Mesendoderm (in vitro differentiated cells): ENCODE measurements at regions not wholly inside any gene's neighbourhood (a gene's known extent, or its start where the extent isn't known, plus 50 kb on each side); places are given as distances from the start of the nearest gene placed in this dataset.

Source experiments
- DNase-seq: peaks from one replicate; pipeline ENCODE4 v3.0.0; 2013
- H2AK5ac ChIP-seq: 2 replicates; pipeline ENCODE4 v1.6.1; 2013; ENCODE audit warnings: low read length, inconsistent platforms
- H2BK120ac ChIP-seq: 2 replicates; pipeline ENCODE4 v1.6.1; 2013; ENCODE audit warnings: low read depth, mild to moderate bottlenecking, low read length, moderate library complexity, mixed read lengths
- H2BK15ac ChIP-seq: replicated peaks from 2 replicates; pipeline ENCODE4 v1.6.1; 2013; ENCODE audit warnings: low read depth, mild to moderate bottlenecking, moderate library complexity
- H2BK5ac ChIP-seq: 2 replicates; pipeline ENCODE4 v1.6.1; 2013; ENCODE audit warnings: low read length, inconsistent platforms
- H3K18ac ChIP-seq: 2 replicates; pipeline ENCODE4 v1.6.1; 2013; ENCODE audit warnings: mild to moderate bottlenecking, low read length, mixed read lengths
- H3K23ac ChIP-seq: one replicate; pipeline ENCODE4 v1.6.1; 2013; ENCODE audit warnings: low read length
- H3K27ac ChIP-seq: 2 replicates; pipeline ENCODE4 v1.5.1; 2013; ENCODE audit warnings: low read depth, mild to moderate bottlenecking, inconsistent platforms, low read length, moderate library complexity
- H3K27me3 ChIP-seq: 2 replicates; pipeline ENCODE4 v1.6.1; 2013; ENCODE audit warnings: low read length, control low read depth, mild to moderate bottlenecking, inconsistent platforms; ENCODE audit not compliant: insufficient read depth, poor library complexity
- H3K36me3 ChIP-seq: 2 replicates; pipeline ENCODE4 v1.6.1; 2013; ENCODE audit warnings: low read length, inconsistent platforms; ENCODE audit not compliant: control insufficient read depth, insufficient read depth
- H3K4ac ChIP-seq: one replicate; pipeline ENCODE4 v1.6.1; 2013; ENCODE audit warnings: low read depth, mild to moderate bottlenecking, low read length, moderate library complexity
- H3K4me1 ChIP-seq: 2 replicates; pipeline ENCODE4 v1.6.1; 2013; ENCODE audit warnings: low read depth, low read length, inconsistent platforms; ENCODE audit not compliant: control insufficient read depth
- H3K4me2 ChIP-seq: 2 replicates; pipeline ENCODE4 v1.6.1; 2013; ENCODE audit warnings: low read length
- H3K4me3 ChIP-seq: 2 replicates; pipeline ENCODE4 v1.5.1; 2013; ENCODE audit warnings: mild to moderate bottlenecking, low read length
- H3K56ac ChIP-seq: one replicate; pipeline ENCODE4 v1.6.1; 2013; ENCODE audit warnings: low read length
- H3K79me1 ChIP-seq: 2 replicates; pipeline ENCODE4 v1.6.1; 2013; ENCODE audit warnings: low read length, inconsistent platforms
- H3K79me2 ChIP-seq: 2 replicates; pipeline ENCODE4 v1.6.1; 2013; ENCODE audit warnings: mild to moderate bottlenecking, low read length; ENCODE audit not compliant: control insufficient read depth, insufficient read depth
- H3K9ac ChIP-seq: 2 replicates; pipeline ENCODE4 v1.6.1; 2013; ENCODE audit warnings: low read length, inconsistent platforms
- H4K5ac ChIP-seq: one replicate; pipeline ENCODE4 v1.6.1; 2013; ENCODE audit warnings: low read length
- H4K8ac ChIP-seq: one replicate; pipeline ENCODE4 v1.6.1; 2013; ENCODE audit warnings: low read depth, mild to moderate bottlenecking, control low read depth, low read length, moderate library complexity
- WGBS: extraction: QIAGEN DNeasy Blood & Tissue Kit; methylation state at CpG from one replicate; pipeline ENCODE4 v1.1.7; 2013; ENCODE audit warnings: low lambda C conversion rate, missing lambda C conversion rate; ENCODE audit not compliant: insufficient coverage; ENCODE audit errors: extremely low coverage; 5-methylcytosine and 5-hydroxymethylcytosine counted together

GRCh38 chr3:110932567-110932966 is 139.0 kb upstream of the NECTIN3 start:
- no peak overlapping the region for H2BK120ac ChIP-seq
- DNase-seq: peak; percentile 25
- H3K56ac ChIP-seq: no peak overlapping the region
- no peak overlapping the region for H2BK15ac ChIP-seq
- H4K5ac ChIP-seq: no peak overlapping the region
- H3K4me2 ChIP-seq: no peak overlapping the region
- no peak overlapping the region for H3K4me3 ChIP-seq
- H3K27ac ChIP-seq: no peak overlapping the region
- H3K9ac ChIP-seq: no peak overlapping the region
- WGBS: no CpG with 5 or more reads among the region's 1 CpG
- no peaks in the 10 kb centered on the region for H3K79me2 ChIP-seq
- H4K8ac ChIP-seq: no peak overlapping the region
- H3K27me3 ChIP-seq: no peaks in the 10 kb centered on the region
- H3K4me1 ChIP-seq: no peaks in the 10 kb centered on the region
- no peak overlapping the region for H2BK5ac ChIP-seq
- H2AK5ac ChIP-seq: no peak overlapping the region
- no peak overlapping the region for H3K4ac ChIP-seq
- no peak overlapping the region for H3K18ac ChIP-seq
- H3K79me1 ChIP-seq: no peaks in the 10 kb centered on the region
- H3K36me3 ChIP-seq: no peaks in the 10 kb centered on the region
- no peak overlapping the region for H3K23ac ChIP-seq

DNA sequence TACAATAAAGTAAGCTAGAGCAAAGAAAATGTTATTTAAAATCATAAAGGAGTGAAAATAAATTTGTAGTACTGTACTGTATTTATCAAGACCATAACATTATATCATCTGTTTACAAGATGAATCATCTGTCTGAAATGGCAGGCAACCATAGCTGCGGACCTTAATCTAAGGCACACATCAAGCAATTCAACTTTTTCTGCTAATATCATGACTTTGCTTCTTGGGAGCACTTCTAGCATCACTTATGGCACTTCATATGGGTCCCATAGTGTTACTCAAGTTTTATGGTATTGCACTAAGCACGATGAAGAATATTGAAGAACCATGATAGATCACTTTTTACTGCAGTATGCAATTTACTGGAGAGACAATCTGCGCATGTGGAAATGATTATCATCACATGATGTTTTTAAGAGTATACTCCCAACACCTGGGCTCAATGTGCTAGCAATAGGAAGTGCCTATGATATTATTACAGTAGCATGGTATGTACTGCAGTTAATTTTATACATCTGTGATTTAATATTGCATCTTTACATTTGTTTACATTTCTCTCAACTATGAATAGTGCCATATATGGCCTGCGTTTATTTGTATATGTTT is 137.7 kb upstream of the NECTIN3 start:
- Histone ChIP-seq H3K27ac (no peak overlapping the region), H3K23ac (no peak overlapping the region), H3K4me2 (no peak overlapping the region), H2AK5ac (no peak overlapping the region), H3K4me3 (no peak overlapping the region), H4K5ac (no peak overlapping the region), H2BK15ac (no peak overlapping the region), H3K27me3 (no peaks in the 10 kb centered on the region), H2BK5ac (no peak overlapping the region), H2BK120ac (no peak overlapping the region), H4K8ac (no peak overlapping the region), H3K36me3 (no peaks in the 10 kb centered on the region), H3K18ac (no peak overlapping the region), H3K79me2 (no peaks in the 10 kb centered on the region), H3K4me1 (no peaks in the 10 kb centered on the region), H3K4ac (no peak overlapping the region), H3K9ac (no peak overlapping the region), H3K79me1 (no peaks in the 10 kb centered on the region), H3K56ac (no peak overlapping the region)
- no CpG with 5 or more reads among the region's 4 CpGs for WGBS
- no peak for DNase-seq

DNA sequence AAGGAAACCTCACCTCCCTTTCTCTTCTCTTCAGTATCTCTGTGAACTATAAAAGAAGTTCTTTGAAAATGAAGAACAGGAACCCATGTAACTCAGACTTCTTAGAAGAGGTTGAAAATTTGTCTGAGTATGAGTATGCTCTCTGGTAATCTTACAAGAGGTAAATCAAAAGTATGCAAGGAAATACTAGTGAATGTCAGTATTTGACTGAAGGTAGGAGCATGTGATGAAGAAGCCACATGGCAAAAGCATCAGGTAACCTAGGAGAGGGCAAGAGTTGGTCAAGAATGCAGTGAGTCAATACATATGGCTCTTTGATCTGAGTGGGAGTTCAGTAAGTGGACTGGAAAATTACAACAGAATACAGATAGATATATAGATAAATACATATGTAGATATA is 133.0 kb upstream of the NECTIN3 start:
- Histone ChIP-seq H3K27ac (no peak overlapping the region), H4K5ac (no peak overlapping the region), H3K4me1 (no peaks in the 10 kb centered on the region), H2BK5ac (no peak overlapping the region), H3K18ac (no peak overlapping the region), H3K9ac (no peak overlapping the region), H3K27me3 (no peaks in the 10 kb centered on the region), H4K8ac (no peak overlapping the region), H3K36me3 (no peaks in the 10 kb centered on the region), H3K79me2 (no peaks in the 10 kb centered on the region), H3K4ac (no peak overlapping the region), H3K23ac (no peak overlapping the region), H3K79me1 (no peaks in the 10 kb centered on the region), H2BK120ac (no peak overlapping the region), H2BK15ac (no peak overlapping the region), H3K4me2 (no peak overlapping the region), H3K4me3 (no peak overlapping the region), H2AK5ac (no peak overlapping the region), H3K56ac (no peak overlapping the region)
- DNase-seq: no peak

- no peak for DNase-seq
- H2AK5ac ChIP-seq: no peak overlapping the region
- no peak overlapping the region for H4K5ac ChIP-seq
- no peak overlapping the region for H2BK15ac ChIP-seq
- no peaks in the 10 kb centered on the region for H3K36me3 ChIP-seq
- H3K79me2 ChIP-seq: no peaks in the 10 kb centered on the region
- no peak overlapping the region for H3K4me3 ChIP-seq
- no peak overlapping the region for H3K4me2 ChIP-seq
- WGBS: no CpG with 5 or more reads among the region's 1 CpG
- H3K23ac ChIP-seq: no peak overlapping the region
- H3K79me1 ChIP-seq: no peaks in the 10 kb centered on the region
- no peak overlapping the region for H3K9ac ChIP-seq
- H2BK120ac ChIP-seq: no peak overlapping the region
- H3K4ac ChIP-seq: no peak overlapping the region
- no peaks in the 10 kb centered on the region for H3K27me3 ChIP-seq
- no peak overlapping the region for H3K27ac ChIP-seq
- H3K18ac ChIP-seq: no peak overlapping the region
- H2BK5ac ChIP-seq: no peak overlapping the region
- H3K4me1 ChIP-seq: no peaks in the 10 kb centered on the region
- no peak overlapping the region for H3K56ac ChIP-seq
- H4K8ac ChIP-seq: no peak overlapping the region
These were observed 131.6 kb upstream of the NECTIN3 start for GRCh38 chr3:110940055-110940454.

- H3K4ac ChIP-seq: no peak overlapping the region
- H2AK5ac ChIP-seq: no peak overlapping the region
- no peak overlapping the region for H2BK5ac ChIP-seq
- H3K4me2 ChIP-seq: no peak overlapping the region
- no peak overlapping the region for H3K27ac ChIP-seq
- H3K79me1 ChIP-seq: no peaks in the 10 kb centered on the region
- WGBS: no CpG with 5 or more reads among the region's 1 CpG
- H3K4me3 ChIP-seq: no peak overlapping the region
- H3K4me1 ChIP-seq: no peaks in the 10 kb centered on the region
- no peak overlapping the region for H3K18ac ChIP-seq
- H3K27me3 ChIP-seq: no peaks in the 10 kb centered on the region
- DNase-seq: no peak
- no peak overlapping the region for H3K23ac ChIP-seq
- no peak overlapping the region for H3K56ac ChIP-seq
- H3K9ac ChIP-seq: no peak overlapping the region
- H4K5ac ChIP-seq: no peak overlapping the region
- no peaks in the 10 kb centered on the region for H3K79me2 ChIP-seq
- no peak overlapping the region for H2BK120ac ChIP-seq
- H3K36me3 ChIP-seq: no peaks in the 10 kb centered on the region
- H2BK15ac ChIP-seq: no peak overlapping the region
- no peak overlapping the region for H4K8ac ChIP-seq
These were observed 126.8 kb upstream of the NECTIN3 start for GRCh38 chr3:110944782-110945181.

DNA sequence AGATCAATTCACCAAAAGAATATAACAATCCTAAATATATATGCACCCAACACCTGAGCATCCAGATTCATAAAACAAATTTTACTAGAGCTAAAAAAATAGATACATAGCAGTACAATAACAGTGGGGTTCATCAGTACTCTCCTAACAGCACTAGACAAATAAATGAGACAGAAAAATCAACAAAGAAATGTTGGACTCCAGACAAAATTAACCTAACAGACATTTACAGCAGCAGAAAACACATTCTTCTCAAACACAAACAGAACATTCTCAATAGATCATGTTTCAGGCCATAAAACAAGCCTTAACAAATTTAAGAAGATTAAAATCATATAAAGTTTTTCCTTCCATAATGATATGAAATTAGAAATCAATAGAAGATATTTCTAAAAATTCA is 124.8 kb upstream of the NECTIN3 start:
- Histone ChIP-seq H2BK5ac (no peak overlapping the region), H2BK15ac (no peak overlapping the region), H3K27me3 (no peaks in the 10 kb centered on the region), H4K5ac (no peak overlapping the region), H2AK5ac (no peak overlapping the region), H3K4me3 (no peak overlapping the region), H4K8ac (no peak overlapping the region), H3K4ac (no peak overlapping the region), H3K4me1 (no peaks in the 10 kb centered on the region), H3K23ac (no peak overlapping the region), H3K56ac (no peak overlapping the region), H3K36me3 (no peaks in the 10 kb centered on the region), H3K9ac (no peak overlapping the region), H3K79me2 (no peaks in the 10 kb centered on the region), H3K79me1 (no peaks in the 10 kb centered on the region), H3K18ac (no peak overlapping the region), H3K27ac (no peak overlapping the region), H3K4me2 (no peak overlapping the region), H2BK120ac (no peak overlapping the region)
- no peak for DNase-seq
